ENCODE measurements at regions not wholly inside any gene's neighbourhood (a gene's known extent, or its start where the extent isn't known, plus 50 kb on each side); places are given as distances from the start of the nearest gene placed in this dataset.
A peak's percentile ranks its signal among the peaks of the same experiment; 100 is the strongest.
"Not testable (repeated sequence)": the region's sequence is repeated elsewhere in the genome, so short reads cannot be mapped to it uniquely, and the experiment has no call there.

GRCh38 chr1:147050654-147051053, 112.5 kb downstream of the NBPF12 start:
- CTCF ChIA-PET = no interaction called here

GRCh38 chr1:147046863-147047394, 108.8 kb downstream of the NBPF12 start:
- Mint-ChIP-seq H3K4me3 (peak overlapping the region; percentile 63), H3K4me1 (peaks cover 42% of the 10 kb centered on the region), H3K27ac (peak overlapping the region; percentile 91)
- H3K36me3 Mint-ChIP-seq (ENCODE audit: low read depth); DNase-seq; H3K9me3 Mint-ChIP-seq; H3K27me3 Mint-ChIP-seq; CTCF ChIA-PET: not testable (repeated sequence)
- POLR2A ChIA-PET = interaction anchor here (2.0 kb wide), 1 partner anchor 37 kb away, joined by 11 read pairs; no protein-coding TSS in a partner anchor

More at GRCh38 chr1:147050654-147051053, 112.5 kb downstream of the NBPF12 start:
- no peak for DNase-seq
- H3K36me3 Mint-ChIP-seq (ENCODE audit: low read depth) = peaks cover 2% of the 10 kb centered on the region
- H3K27me3 Mint-ChIP-seq = peaks cover 8% of the 10 kb centered on the region
- no peak overlapping the region for H3K4me3 Mint-ChIP-seq
- POLR2A ChIA-PET = no interaction called here
- H3K27ac Mint-ChIP-seq = no peak overlapping the region
- H3K9me3 Mint-ChIP-seq = no peaks in the 10 kb centered on the region
- peaks cover 27% of the 10 kb centered on the region for H3K4me1 Mint-ChIP-seq

- H3K27ac Mint-ChIP-seq = peak overlapping the region; percentile 91
- POLR2A ChIA-PET = interaction anchor here (0.6 to 2.0 kb wide), 2 partner anchors 36 to 38 kb away, joined by 3 to 11 read pairs; no protein-coding TSS in a partner anchor
- no peak for DNase-seq
- CTCF ChIA-PET = no interaction called here
- H3K4me1 Mint-ChIP-seq = peaks cover 42% of the 10 kb centered on the region
- peaks cover 9% of the 10 kb centered on the region for H3K27me3 Mint-ChIP-seq
- peaks cover 4% of the 10 kb centered on the region for H3K9me3 Mint-ChIP-seq
- peaks cover 3% of the 10 kb centered on the region for H3K36me3 Mint-ChIP-seq (ENCODE audit: low read depth)
- H3K4me3 Mint-ChIP-seq = peak overlapping the region; percentile 63
Observed at GRCh38 chr1:147046189-147046862, 108.2 kb downstream of the NBPF12 start.
